ENCODE measurements at regions not wholly inside any gene's neighbourhood (a gene's known extent, or its start where the extent isn't known, plus 50 kb on each side); places are given as distances from the start of the nearest gene placed in this dataset.

- DNase-seq (ENCODE audit: low read depth in 2 of 2) = no peak
These were observed 116.6 kb upstream of the PARD3B start for GRCh38 chr2:204428675-204429074.

GRCh38 chr2:204431529-204431928, 113.7 kb upstream of the PARD3B start:
- no peak for DNase-seq (ENCODE audit: low read depth in 2 of 2)

- no peak for DNase-seq (ENCODE audit: low read depth in 2 of 2)
These were observed 113.1 kb upstream of the PARD3B start for GRCh38 chr2:204432196-204432595.

GRCh38 chr2:204434660-204435462, 110.4 kb upstream of the PARD3B start:
- DNase-seq (ENCODE audit: low read depth in 2 of 2) = no peak

DNA sequence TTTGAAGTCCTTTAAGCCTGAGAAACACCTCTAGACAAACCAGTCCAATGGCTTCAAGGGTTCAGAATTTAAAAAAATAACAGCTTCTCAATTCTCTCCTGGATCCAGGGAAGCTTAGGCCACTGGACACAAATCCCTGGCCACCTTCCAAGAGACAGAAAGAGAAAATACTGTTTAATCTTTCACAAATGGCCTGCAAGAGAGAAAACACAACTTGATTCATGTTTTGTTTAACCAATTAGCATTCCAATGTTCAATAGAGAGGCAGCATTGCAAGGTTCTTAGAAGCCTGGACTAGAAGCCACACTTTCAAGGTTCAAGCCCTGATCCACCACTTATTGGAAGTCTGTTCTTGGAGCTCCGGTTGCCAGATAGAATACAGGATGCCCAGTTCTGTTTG, 109.0 kb upstream of the PARD3B start:
- no peak for DNase-seq (ENCODE audit: low read depth in 2 of 2)

- no peak for DNase-seq (ENCODE audit: low read depth in 2 of 2)
These were observed 107.9 kb upstream of the PARD3B start for GRCh38 chr2:204437408-204437807.

DNA sequence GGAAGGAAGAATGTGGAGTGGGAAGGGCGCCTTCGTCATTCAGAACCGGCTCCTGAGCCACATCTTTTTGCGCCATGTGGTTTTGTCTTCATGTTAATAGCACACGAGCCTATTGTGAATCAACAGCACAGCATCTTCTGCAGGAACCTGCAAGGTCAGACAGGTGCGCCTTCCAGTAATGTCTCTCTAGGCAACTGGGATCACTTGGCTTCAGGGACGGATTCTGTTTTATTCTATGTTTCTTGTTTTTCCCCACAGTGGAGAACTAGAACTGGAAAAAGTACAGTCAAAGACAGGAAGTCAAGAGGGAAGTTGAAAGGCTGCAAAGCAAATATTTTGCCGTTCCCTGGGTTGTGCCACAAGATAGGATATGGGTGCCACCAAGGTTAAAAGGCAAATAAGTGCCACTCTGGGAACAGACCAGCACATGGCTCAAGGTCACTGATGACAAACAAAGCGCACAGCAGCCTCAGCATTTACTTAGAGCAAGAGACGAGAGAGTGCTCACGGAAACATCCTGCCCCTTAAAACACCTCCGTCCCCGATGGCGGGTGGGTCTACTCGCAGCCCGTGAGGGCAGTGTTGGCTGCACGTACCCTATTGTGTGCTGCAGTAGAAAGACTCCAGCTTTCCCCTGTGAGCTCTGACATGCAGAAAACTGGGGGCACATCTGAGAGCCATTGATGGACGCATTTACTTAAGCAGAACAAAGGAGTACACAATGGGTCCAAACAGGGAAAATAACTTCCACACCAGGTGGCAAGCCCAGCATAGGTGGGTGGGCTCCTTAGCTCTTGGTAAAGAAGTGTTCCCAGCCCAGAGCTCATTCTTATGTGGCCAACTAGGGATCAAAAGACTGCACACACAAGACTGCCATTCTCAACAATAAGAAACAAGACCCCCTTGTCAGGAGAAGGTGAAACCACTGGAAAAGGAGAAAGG, 107.2 kb upstream of the PARD3B start:
- no peak for DNase-seq (ENCODE audit: low read depth in 2 of 2)

DNA sequence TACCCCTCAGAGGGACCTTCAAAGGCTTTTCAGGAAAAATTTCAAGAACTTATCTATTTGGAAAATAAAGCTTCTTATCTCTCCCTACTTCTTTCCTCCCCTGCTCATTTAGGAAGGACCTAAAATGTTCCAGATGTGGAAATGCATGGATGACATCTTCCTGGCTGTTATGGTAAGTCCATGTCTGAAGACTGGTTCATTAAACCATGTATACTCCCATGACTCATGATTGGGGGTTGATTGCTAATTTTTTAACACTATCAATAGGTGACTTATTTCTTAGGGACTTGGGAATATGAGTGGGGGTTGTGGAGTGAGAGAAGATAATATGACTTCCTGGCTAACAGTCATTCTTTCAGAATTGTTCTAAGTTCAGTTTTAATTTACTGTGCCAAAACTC, 104.0 kb upstream of the PARD3B start:
- DNase-seq (ENCODE audit: low read depth in 2 of 2) = no peak

DNA sequence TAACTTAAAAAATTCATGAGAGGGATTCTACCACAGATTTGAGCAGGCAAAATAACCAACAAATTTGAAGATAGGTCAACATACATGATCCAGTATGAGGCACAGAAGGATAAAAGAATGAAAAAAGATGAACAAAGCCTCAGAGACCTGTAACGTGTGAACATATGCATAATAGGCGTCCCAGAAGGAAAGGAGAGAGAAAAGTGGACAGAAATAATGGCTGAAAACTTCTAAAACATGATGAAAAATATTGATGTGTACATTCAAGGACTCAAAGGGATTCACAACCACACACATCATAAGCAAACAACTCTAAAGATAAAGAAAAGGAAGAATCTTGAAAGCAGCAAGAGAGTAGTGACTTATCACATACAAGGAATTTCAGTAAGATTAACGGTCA, 100.1 kb upstream of the PARD3B start:
- DNase-seq (ENCODE audit: low read depth in 2 of 2) = no peak

DNA sequence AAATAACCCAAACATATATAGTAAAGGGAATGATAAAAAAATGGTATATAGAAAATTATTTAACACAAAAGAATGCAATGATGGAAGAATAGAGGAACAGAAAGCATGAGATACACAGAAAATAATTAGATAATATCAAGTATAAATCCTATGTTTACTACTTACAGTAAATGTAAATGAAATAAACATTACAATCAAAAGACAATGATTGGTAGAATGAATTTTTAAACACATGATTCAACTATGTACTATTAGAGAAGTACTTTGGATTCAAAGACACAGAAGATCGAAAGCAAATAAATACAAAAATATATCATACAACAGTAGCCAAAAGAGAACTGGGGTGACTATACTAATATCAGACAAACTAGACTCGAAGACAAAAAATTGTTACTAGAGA, 97.6 kb upstream of the PARD3B start:
- no peak for DNase-seq (ENCODE audit: low read depth in 2 of 2)

DNA sequence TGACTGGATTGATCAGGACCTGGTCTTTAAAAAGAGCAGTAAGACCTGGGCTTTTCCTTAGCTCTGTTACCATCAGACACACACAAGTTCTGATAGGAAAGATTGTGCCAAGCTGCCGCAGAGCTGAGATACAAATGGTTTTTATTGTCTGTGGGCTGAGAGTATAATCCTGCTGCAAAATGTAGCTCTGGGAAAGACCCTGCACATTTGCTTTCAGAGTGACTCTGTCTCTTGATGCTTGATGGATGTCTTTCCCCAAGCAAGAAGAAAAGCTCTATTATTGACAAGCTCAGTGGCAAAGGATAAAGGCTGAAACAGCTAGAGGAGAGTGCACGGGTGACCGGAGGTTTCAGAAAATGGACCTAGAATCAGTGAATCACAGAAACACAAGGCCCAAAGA, 95.3 kb upstream of the PARD3B start:
- DNase-seq (ENCODE audit: low read depth in 2 of 2) = no peak

- DNase-seq (ENCODE audit: low read depth in 2 of 2) = no peak
These were observed 93.5 kb upstream of the PARD3B start for GRCh38 chr2:204451766-204452165.

DNA sequence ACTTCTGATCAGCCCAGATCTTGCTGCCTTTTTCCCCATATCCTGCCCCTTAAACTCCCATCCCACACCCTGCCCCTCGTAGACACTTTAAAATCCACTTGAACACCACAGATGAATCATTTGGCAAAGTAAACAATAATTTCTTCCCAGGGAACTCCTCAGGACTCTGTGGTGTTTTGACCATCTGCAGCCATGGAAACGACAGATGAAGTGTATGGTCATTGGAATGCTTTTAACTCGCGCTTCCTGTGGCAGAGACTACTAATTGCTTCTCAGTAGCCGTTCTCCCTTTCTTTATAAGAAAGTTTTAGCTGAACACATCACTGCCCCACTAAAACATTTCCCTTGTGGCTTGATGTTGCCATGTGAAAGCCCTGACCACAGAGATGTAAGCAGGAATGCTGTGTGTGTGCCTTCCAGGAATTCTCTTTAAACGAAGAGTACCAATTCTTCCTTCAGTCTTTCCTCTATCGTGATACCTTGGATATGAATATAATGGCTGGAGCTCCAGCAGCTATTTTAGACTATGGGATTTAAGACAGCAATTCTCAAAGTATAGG, 92.7 kb upstream of the PARD3B start:
- DNase-seq (ENCODE audit: low read depth in 2 of 2) = no peak

DNA sequence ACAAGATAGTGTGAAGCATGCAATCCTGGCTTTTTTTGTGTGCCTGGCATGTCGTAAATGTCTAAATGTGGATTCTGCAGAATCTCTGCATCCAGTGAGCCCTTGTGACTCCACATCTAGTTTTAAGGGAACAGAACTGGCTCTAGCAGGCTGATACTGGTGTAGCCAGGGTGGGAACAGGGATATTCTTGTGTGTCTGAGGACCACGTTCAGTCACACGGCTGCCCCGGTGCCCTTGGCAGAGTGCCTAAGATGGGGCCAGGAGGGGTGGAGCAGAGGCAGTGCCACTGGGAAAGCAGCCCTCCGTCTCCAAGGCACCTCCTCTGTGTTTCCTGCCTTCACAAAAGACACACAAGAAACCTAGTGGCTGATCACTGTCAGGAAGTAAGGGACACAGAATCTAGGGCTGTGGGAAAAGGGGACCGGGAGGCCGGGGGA, 91.5 kb upstream of the PARD3B start:
- DNase-seq (ENCODE audit: low read depth in 2 of 2) = no peak

DNA sequence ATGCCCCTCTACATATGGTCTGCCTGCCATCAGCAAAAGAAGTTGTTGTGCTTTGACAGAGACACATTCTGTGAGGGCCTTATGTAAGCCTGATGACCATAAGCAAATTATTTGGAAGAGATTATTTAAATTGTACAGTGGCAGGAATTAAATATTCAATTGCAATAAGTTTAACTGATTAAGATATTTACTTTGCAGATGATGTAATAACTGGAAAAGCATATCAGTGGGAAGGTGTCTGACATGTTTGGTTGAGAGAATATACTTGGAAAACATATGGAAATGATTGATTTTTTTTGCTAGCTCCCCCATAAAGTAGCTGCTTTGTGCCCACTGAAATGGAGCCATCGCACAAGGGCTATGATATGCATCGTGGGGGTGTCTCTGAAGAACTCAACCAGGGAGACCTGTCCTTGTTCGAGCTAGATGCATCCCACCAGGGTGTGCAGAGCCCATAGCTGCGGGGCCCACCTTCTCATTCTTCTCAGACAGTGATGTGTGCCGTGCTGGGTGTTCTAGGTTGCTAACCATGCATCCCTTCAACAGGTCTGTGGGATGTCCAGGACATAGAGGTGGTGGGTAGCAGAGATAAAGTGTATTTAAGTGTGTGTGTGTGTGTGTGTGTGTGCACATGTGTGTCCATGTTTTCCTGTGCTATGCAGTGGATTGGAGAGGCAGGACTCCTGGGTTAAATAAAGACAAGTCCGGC, 90.4 kb upstream of the PARD3B start:
- DNase-seq (ENCODE audit: low read depth in 2 of 2) = no peak

DNA sequence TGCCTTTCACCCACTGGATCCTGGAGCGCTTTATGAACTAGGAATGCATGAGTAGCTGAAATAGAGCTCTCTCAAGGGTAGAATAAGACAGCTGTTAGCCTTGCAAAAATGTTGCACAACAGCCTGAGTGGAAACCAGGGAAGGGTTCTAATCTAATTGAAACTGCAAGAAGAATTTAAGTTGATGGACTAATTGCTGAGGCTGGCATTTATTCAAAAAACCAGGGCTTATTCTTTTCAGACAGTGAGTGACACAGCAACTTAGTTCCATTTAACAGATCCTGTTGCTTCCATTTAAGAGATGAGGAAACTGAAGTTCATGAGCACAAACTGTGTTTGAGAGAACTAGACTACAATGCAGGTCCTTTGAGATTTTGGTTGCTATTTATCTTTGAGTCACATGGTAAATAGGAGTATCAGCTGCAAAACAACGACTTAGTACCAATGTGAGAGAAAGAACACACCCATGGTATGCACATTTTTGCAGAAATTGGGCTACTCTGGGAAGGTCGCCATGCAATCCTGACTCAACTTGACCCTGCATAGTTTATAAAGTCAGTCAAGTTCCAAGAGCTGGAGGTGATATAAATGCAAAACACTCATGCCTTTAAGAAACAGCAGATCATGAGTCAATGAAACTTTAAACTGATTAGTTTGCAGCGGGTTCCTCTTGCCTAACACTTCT, 76.4 kb upstream of the PARD3B start:
- DNase-seq (ENCODE audit: low read depth in 2 of 2) = no peak

GRCh38 chr2:204470178-204470620, 75.1 kb upstream of the PARD3B start:
- DNase-seq (ENCODE audit: low read depth in 2 of 2) = no peak

DNA sequence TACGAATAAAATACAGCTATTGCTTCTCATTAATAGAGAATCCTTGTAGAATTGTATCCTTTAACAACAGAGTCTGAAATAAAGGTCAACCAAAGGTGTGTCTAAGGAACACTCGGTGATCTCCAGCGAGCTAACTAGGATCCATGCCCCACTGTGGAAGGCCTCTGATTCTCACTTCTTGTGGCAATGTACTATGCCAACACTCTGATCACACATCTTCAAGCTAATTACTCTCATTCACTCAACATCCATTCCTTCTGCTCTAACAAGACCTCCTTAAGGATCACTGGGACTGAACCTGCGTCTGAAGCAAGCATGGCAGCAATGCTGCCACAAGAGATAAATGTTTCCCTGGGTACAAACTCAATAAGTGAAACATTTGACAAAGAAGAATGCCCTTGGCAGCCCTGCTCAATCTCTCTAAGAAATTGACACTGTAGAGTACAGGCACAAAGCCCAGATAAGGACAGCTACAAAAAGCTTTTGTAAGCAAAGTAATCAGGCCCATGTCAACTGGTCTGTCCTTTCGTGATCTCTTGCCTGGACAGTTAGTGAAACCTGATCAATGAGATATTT, 74.6 kb upstream of the PARD3B start:
- DNase-seq (ENCODE audit: low read depth in 2 of 2) = no peak

DNA sequence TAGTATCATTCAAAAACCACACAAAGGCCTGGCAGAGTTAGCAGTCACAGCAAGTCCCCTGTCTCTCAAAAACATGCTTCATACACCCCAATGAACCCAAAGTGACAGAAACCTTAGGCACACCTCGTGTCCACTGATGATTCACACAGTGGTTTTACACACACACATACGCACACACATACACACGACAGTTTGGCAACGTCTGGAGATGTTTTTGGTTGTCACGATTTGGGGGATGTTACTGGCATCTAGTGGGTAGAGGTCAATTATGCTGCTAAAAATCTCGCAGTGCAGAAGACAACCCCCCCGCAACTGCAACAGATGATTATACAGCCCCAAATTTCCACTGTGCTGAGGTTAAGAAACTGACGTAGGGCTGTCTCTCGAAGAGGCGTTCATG, 72.9 kb upstream of the PARD3B start:
- DNase-seq (ENCODE audit: low read depth in 2 of 2) = no peak

DNA sequence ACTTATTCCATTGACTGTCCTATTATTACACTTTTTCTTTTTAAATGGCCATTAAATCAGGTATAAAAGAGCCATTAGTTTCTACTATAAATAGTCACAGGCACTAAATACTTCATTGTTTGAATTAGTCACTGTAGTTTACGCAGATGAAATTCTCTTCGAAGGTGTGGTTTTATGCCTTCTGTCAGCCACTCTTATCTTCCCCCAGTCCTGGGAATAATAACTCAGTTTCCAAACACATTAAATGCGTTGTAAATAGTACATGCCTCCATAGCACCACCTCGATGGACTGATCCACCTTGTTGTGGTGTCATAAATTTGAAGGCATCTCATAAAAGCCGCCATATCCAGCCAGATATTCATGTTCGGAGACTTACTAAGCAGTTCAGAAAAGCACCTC, 72.1 kb upstream of the PARD3B start:
- DNase-seq (ENCODE audit: low read depth in 2 of 2) = no peak

GRCh38 chr2:204475399-204475798, 69.9 kb upstream of the PARD3B start:
- no peak for DNase-seq (ENCODE audit: low read depth in 2 of 2)
